Astrocyte of the cerebellum (primary cell): ENCODE measurements at regions not wholly inside any gene's neighbourhood (a gene's known extent, or its start where the extent isn't known, plus 50 kb on each side); places are given as distances from the start of the nearest gene placed in this dataset.

ENCODE experiments used
- DNase-seq: peaks from one replicate; pipeline ENCODE4 v3.0.0-alpha.2; 2011; ENCODE audit warnings: low read depth
- H3K4me3 ChIP-seq: 2 replicates; pipeline ENCODE4 v1.5.1; 2011; ENCODE audit warnings: mild to moderate bottlenecking, low read depth, low read length, moderate library complexity
- in situ Hi-C: cut with HindIII; loops from 2 replicates; pipeline ENCODE4 v1.10.0; 2017; ENCODE audit warnings: low sequenced_read_pairs
- TF ChIP-seq, protein P1 (sequence below): IDR thresholded peaks from 2 replicates; pipeline ENCODE4 v1.5.1; 2012; ENCODE audit warnings: low read length, low read depth, moderate library complexity, mild to moderate bottlenecking; ENCODE audit errors: missing control alignments

DNA sequence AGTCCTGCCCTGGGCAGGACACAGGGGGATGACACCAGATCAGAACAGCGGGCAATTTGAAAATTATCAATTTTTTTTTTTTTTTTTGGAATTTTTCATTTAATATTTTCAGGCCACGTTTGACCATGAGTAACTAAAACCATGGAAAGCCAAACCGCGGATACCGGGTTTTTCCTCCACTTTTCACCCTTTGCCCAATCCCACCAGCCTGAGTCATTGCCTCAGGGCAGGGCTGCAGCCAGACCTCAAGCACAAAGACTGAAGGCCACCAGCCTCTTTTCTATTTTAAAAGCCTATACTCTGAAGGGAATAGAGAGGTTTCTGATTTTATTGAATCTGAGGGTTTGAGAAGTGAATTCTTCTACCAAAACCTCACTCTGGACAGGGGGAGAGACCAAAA lies 381.1 kb downstream of the IRS1 start:
- no peak overlapping the region for H3K4me3 ChIP-seq
- TF ChIP-seq, protein P1, sequence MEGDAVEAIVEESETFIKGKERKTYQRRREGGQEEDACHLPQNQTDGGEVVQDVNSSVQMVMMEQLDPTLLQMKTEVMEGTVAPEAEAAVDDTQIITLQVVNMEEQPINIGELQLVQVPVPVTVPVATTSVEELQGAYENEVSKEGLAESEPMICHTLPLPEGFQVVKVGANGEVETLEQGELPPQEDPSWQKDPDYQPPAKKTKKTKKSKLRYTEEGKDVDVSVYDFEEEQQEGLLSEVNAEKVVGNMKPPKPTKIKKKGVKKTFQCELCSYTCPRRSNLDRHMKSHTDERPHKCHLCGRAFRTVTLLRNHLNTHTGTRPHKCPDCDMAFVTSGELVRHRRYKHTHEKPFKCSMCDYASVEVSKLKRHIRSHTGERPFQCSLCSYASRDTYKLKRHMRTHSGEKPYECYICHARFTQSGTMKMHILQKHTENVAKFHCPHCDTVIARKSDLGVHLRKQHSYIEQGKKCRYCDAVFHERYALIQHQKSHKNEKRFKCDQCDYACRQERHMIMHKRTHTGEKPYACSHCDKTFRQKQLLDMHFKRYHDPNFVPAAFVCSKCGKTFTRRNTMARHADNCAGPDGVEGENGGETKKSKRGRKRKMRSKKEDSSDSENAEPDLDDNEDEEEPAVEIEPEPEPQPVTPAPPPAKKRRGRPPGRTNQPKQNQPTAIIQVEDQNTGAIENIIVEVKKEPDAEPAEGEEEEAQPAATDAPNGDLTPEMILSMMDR, result no peak
- in situ Hi-C loops, result no loop called here
- DNase-seq, result no peak

DNA sequence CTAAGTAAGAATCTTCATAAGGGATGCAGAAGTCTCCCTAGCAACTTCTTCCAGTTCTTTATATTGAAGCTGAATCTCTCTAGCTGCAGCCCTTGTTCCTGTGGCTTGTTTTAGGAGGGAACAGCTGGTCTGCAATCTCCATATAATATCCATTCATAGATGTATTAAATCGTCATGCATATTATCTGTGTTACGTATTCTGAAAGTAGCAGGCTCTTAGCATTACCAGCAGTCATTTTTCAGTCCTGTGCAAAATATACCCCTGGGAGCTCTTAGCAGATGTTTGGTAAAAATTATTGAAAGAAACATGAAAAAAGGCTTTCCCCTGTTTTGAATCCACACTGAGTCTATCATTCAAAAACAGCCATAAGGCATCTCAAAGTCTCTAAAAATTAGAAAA lies 385.3 kb downstream of the IRS1 start:
- DNase-seq, result no peak
- in situ Hi-C loops, result no loop called here
- TF ChIP-seq, protein P1, result no peak
- no peak overlapping the region for H3K4me3 ChIP-seq

DNA sequence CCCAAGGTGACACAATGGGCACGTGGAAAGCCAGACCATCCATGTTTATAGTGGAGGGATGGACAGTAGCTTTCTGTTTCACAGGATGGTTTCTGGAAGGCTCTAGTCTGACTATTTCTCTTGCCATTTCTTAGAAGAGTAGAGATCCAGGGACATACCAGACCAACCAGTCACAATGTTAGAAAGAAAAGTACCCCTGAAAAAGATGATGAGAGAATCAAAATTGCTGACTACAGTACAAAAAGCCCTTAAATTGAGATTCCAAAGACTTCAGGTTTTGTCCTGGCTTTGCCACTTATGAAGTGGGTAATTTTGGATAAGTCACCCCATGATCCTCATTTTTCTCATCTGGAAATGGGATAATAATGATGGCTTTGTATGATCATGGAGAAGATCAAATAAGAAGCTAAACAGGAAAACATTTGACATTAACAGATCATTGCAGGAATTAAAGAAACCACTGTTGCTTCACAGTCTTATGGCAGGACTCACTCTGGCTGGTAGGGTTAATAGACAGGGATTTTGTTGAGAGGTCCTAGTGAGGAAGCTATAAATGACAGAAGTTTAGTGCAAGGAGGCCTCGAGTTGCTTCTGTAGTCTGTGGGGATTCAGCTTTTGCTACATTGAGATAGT lies 386.0 kb downstream of the IRS1 start:
- in situ Hi-C loops, result no loop called here
- no peak for DNase-seq
- TF ChIP-seq, protein P1, result no peak
- H3K4me3 ChIP-seq, result no peak overlapping the region

DNA sequence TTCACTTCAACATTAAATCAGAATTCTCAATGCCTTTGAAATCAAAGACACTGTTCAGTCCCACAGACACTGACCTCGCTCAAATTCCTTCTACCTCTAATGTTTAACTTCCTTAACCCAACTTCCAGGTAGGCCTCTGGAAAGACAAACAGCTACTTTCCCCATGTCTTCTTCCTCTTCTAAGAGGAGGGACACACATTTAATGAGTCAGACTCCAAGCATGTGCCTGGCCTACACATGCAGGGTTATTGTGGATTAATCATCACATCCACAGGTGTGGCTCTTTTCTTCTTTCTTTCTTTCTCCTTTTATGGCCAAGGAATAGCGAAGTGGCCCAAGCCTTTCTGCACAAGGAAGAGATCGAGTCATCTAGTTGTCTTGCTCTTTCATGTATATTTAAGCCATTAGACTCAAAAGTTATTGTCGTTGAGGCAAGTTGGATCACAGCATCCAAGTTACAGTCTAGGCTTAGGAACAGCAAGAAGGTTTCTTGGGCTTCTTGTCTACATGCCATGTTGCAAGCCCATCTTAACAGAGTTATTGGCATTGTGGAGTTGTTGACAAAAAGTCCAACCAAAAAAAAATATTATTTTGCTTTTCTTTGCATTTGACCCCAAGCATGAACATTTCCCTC lies 387.8 kb downstream of the IRS1 start:
- in situ Hi-C loops, result no loop called here
- no peak for DNase-seq

DNA sequence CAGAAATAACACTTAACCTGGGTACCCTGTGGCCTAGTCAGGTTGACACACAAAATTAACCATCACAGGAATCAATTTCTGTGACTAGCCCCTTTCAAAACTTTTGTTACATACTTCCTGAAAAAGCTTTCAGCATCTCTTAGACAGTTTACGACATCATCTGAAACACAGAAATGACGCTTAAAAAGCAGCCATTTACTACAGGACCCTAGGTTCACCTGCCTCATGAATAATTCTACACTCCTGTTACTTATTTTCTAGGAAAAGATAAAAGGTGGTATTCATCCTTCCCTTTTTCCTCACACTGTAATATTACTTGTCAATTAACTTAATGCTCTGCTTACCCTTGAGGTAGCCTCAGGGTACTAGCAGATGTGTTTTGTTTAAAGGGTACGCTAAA lies 388.4 kb downstream of the IRS1 start:
- in situ Hi-C loops, result no loop called here
- TF ChIP-seq, protein P1, result no peak
- no peak for DNase-seq
- no peak overlapping the region for H3K4me3 ChIP-seq

More for the DNA sequence above, 387.8 kb downstream of the IRS1 start:
- TF ChIP-seq, protein P1, result no peak
- no peak overlapping the region for H3K4me3 ChIP-seq

DNA sequence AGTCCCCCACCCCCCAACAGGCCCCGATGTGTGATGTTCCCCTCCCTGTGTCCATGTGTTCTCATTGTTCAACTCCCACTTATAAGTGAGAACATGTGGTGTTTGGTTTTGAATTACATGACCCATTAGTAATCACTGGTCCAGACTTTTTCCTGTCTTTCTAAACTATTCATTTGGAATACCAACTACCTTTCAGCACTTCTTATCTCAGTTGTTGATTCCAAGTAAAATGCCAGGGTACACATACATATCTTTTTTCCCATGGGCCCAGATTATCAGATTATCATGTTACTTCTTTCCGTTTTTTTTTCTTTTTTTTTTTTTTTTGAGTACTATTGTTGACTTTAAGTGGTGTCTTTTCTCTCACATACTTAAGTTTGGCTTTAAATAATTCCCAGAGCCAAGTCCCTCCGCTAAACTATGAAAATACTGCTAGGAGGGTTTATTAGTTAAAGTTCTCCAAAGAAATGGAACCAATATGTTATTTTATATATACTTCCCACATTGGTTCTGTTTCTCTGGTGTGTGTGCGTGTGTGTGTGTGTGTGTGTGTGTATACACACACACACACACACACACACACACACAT lies 389.3 kb downstream of the IRS1 start:
- TF ChIP-seq, protein P1, result no peak
- no peak for DNase-seq
- H3K4me3 ChIP-seq, result no peak overlapping the region
- in situ Hi-C loops, result no loop called here
